ENCODE measurements at regions not wholly inside any gene's neighbourhood (a gene's known extent, or its start where the extent isn't known, plus 50 kb on each side); places are given as distances from the start of the nearest gene placed in this dataset.

GRCh38 chrX:6683353-6683752 lies 148.4 kb upstream of the VCX3A start:
- Histone ChIP-seq H3K27me3 (no peaks in the 10 kb centered on the region), H3K36me3 (replicated peaks; ENCODE audit: insufficient read depth, low read depth) (no peaks in the 10 kb centered on the region), H3K79me2 (no peaks in the 10 kb centered on the region), H4K20me1 (ENCODE audit: insufficient read depth, poor library complexity, severe bottlenecking) (no peaks in the 10 kb centered on the region), H3K4me3 (no peak overlapping the region), H3K27ac (no peak overlapping the region), H3K9me3 (ENCODE audit: low read depth) (peaks cover 2% of the 10 kb centered on the region), H3K4me2 (no peak overlapping the region), H2AFZ (no peak overlapping the region), H3K9me2 (replicated peaks; ENCODE audit: insufficient read depth) (no peaks in the 10 kb centered on the region), H3K4me1 (ENCODE audit: insufficient read depth) (no peaks in the 10 kb centered on the region)
- no peak for TF ChIP-seq CTCF (IDR thresholded peaks at IDR 0.05; ENCODE audit: poor library complexity)
- no peak for TF ChIP-seq EZH2 (IDR thresholded peaks at IDR 0.05; ENCODE audit: borderline replicate concordance)
- no peak for TF ChIP-seq EZH2phosphoT487 (IDR thresholded peaks at IDR 0.05; ENCODE audit: low read depth, severe bottlenecking, unreplicated experiment)
- 82% methylated on average over 7 of the region's 7 CpGs for WGBS (ENCODE audit: low lambda C conversion rate, missing lambda C conversion rate)
- no peak for DNase-seq (ENCODE audit: low spot score)

GRCh38 chrX:6681521-6682145 lies 146.7 kb upstream of the VCX3A start:
- no peak overlapping the region for H2AFZ ChIP-seq
- H3K4me3 ChIP-seq: no peak overlapping the region
- 66% methylated on average over 7 of the region's 7 CpGs for WGBS (ENCODE audit: low lambda C conversion rate, missing lambda C conversion rate)
- H3K4me2 ChIP-seq: no peak overlapping the region
- no peaks in the 10 kb centered on the region for H3K79me2 ChIP-seq
- no peaks in the 10 kb centered on the region for H4K20me1 ChIP-seq (ENCODE audit: insufficient read depth, poor library complexity, severe bottlenecking)
- peaks cover 2% of the 10 kb centered on the region for H3K9me3 ChIP-seq (ENCODE audit: low read depth)
- H3K27ac ChIP-seq: no peak overlapping the region
- no peak for TF ChIP-seq EZH2 (IDR thresholded peaks at IDR 0.05; ENCODE audit: borderline replicate concordance)
- no peak for TF ChIP-seq EZH2phosphoT487 (IDR thresholded peaks at IDR 0.05; ENCODE audit: low read depth, severe bottlenecking, unreplicated experiment)
- DNase-seq (ENCODE audit: low spot score): no peak
- H3K4me1 ChIP-seq (ENCODE audit: insufficient read depth): peaks cover 3% of the 10 kb centered on the region
- no peaks in the 10 kb centered on the region for H3K9me2 ChIP-seq (replicated peaks; ENCODE audit: insufficient read depth)
- no peaks in the 10 kb centered on the region for H3K27me3 ChIP-seq
- no peaks in the 10 kb centered on the region for H3K36me3 ChIP-seq (replicated peaks; ENCODE audit: insufficient read depth, low read depth)

GRCh38 chrX:6679988-6680387 lies 145.1 kb upstream of the VCX3A start:
- no peak for TF ChIP-seq EZH2phosphoT487 (IDR thresholded peaks at IDR 0.05; ENCODE audit: low read depth, severe bottlenecking, unreplicated experiment)
- TF ChIP-seq EZH2 (IDR thresholded peaks at IDR 0.05; ENCODE audit: borderline replicate concordance): no peak
- no peak for TF ChIP-seq CTCF (IDR thresholded peaks at IDR 0.05; ENCODE audit: poor library complexity)

GRCh38 chrX:6679550-6679949 lies 144.6 kb upstream of the VCX3A start:
- Histone ChIP-seq H2AFZ (no peak overlapping the region), H3K79me2 (no peaks in the 10 kb centered on the region), H3K9me2 (replicated peaks; ENCODE audit: insufficient read depth) (no peaks in the 10 kb centered on the region), H3K4me3 (no peak overlapping the region), H3K4me2 (no peak overlapping the region), H3K27me3 (no peaks in the 10 kb centered on the region), H3K27ac (no peak overlapping the region), H4K20me1 (ENCODE audit: insufficient read depth, poor library complexity, severe bottlenecking) (no peaks in the 10 kb centered on the region), H3K9me3 (ENCODE audit: low read depth) (peaks cover 2% of the 10 kb centered on the region), H3K36me3 (replicated peaks; ENCODE audit: insufficient read depth, low read depth) (no peaks in the 10 kb centered on the region), H3K4me1 (ENCODE audit: insufficient read depth) (peaks cover 3% of the 10 kb centered on the region)
- no peak for DNase-seq (ENCODE audit: low spot score)
- TF ChIP-seq EZH2phosphoT487 (IDR thresholded peaks at IDR 0.05; ENCODE audit: low read depth, severe bottlenecking, unreplicated experiment) (no peak), CTCF (IDR thresholded peaks at IDR 0.05; ENCODE audit: poor library complexity) (no peak), EZH2 (IDR thresholded peaks at IDR 0.05; ENCODE audit: borderline replicate concordance) (no peak)
- 80% methylated on average over 5 of the region's 5 CpGs for WGBS (ENCODE audit: low lambda C conversion rate, missing lambda C conversion rate)

More at GRCh38 chrX:6679988-6680387, 145.1 kb upstream of the VCX3A start:
- 62% methylated on average over 2 of the region's 2 CpGs for WGBS (ENCODE audit: low lambda C conversion rate, missing lambda C conversion rate)
- Histone ChIP-seq H4K20me1 (ENCODE audit: insufficient read depth, poor library complexity, severe bottlenecking) (no peaks in the 10 kb centered on the region), H3K27ac (no peak overlapping the region), H3K9me3 (ENCODE audit: low read depth) (peaks cover 2% of the 10 kb centered on the region), H3K36me3 (replicated peaks; ENCODE audit: insufficient read depth, low read depth) (no peaks in the 10 kb centered on the region), H3K4me2 (no peak overlapping the region), H3K4me3 (no peak overlapping the region), H3K4me1 (ENCODE audit: insufficient read depth) (peaks cover 3% of the 10 kb centered on the region), H3K9me2 (replicated peaks; ENCODE audit: insufficient read depth) (no peaks in the 10 kb centered on the region), H2AFZ (no peak overlapping the region), H3K27me3 (no peaks in the 10 kb centered on the region), H3K79me2 (no peaks in the 10 kb centered on the region)
- no peak for DNase-seq (ENCODE audit: low spot score)

Data from hepatocyte (in vitro differentiated cells).